Osteocyte (in vitro differentiated cells): ENCODE measurements at regions not wholly inside any gene's neighbourhood (a gene's known extent, or its start where the extent isn't known, plus 50 kb on each side); places are given as distances from the start of the nearest gene placed in this dataset.

Experiments
- DNase-seq: peaks from one replicate; pipeline ENCODE4 v3.0.0; 2021; ENCODE audit warnings: mixed read lengths; ENCODE audit not compliant: unreplicated experiment; ENCODE audit errors: extremely low spot score
- H3K27ac Mint-ChIP-seq: one replicate; pipeline ENCODE4 v1.8.0; 2021; ENCODE audit warnings: mild to moderate bottlenecking, mixed read lengths; ENCODE audit not compliant: unreplicated experiment
- H3K27me3 Mint-ChIP-seq: one replicate; pipeline ENCODE4 v1.8.0; 2021; ENCODE audit warnings: mixed read lengths; ENCODE audit not compliant: unreplicated experiment
- H3K36me3 Mint-ChIP-seq: one replicate; pipeline ENCODE4 v1.8.0; 2021; ENCODE audit warnings: mixed read lengths; ENCODE audit not compliant: unreplicated experiment
- H3K4me1 Mint-ChIP-seq: one replicate; pipeline ENCODE4 v1.8.0; 2021; ENCODE audit warnings: mixed read lengths; ENCODE audit not compliant: unreplicated experiment
- H3K4me3 Mint-ChIP-seq: one replicate; pipeline ENCODE4 v1.8.0; 2021; ENCODE audit warnings: mild to moderate bottlenecking, moderate library complexity, mixed read lengths; ENCODE audit not compliant: unreplicated experiment
- H3K9me3 Mint-ChIP-seq: one replicate; pipeline ENCODE4 v1.8.0; 2021; ENCODE audit warnings: mixed read lengths; ENCODE audit not compliant: unreplicated experiment
- CTCF ChIP-seq: fragments of 200-600 bp; sonication (generic); IDR thresholded peaks from 2 replicates; pipeline ENCODE4 v1.5.0; 2021; ENCODE audit warnings: antibody characterized with exemption, mild to moderate bottlenecking, moderate library complexity

- Mint-ChIP-seq H3K27me3 (peaks cover 4% of the 10 kb centered on the region), H3K4me3 (no peak overlapping the region), H3K27ac (no peak overlapping the region), H3K9me3 (peaks cover 5% of the 10 kb centered on the region), H3K4me1 (no peaks in the 10 kb centered on the region), H3K36me3 (no peaks in the 10 kb centered on the region)
- no peak for DNase-seq
- TF ChIP-seq CTCF: no peak
These were observed 799.7 kb downstream of the DACH1 start for GRCh38 chr13:71067165-71067815.

- DNase-seq: no peak
- H3K4me1 Mint-ChIP-seq: no peaks in the 10 kb centered on the region
- no peak overlapping the region for H3K4me3 Mint-ChIP-seq
- H3K9me3 Mint-ChIP-seq: peaks cover 16% of the 10 kb centered on the region
- H3K27me3 Mint-ChIP-seq: peaks cover 20% of the 10 kb centered on the region
- no peak for TF ChIP-seq CTCF
- H3K27ac Mint-ChIP-seq: no peak overlapping the region
- H3K36me3 Mint-ChIP-seq: no peaks in the 10 kb centered on the region
These were observed 810.4 kb downstream of the DACH1 start for GRCh38 chr13:71056581-71056980.

- peaks cover 15% of the 10 kb centered on the region for H3K9me3 Mint-ChIP-seq
These were observed 811.4 kb downstream of the DACH1 start for GRCh38 chr13:71055644-71056043.

GRCh38 chr13:71055047-71055446 lies 812.0 kb downstream of the DACH1 start:
- Mint-ChIP-seq H3K36me3 (no peaks in the 10 kb centered on the region), H3K27ac (no peak overlapping the region), H3K4me3 (no peak overlapping the region), H3K27me3 (peaks cover 21% of the 10 kb centered on the region), H3K9me3 (peaks cover 15% of the 10 kb centered on the region), H3K4me1 (no peaks in the 10 kb centered on the region)
- no peak for TF ChIP-seq CTCF
- DNase-seq: no peak

More at GRCh38 chr13:71055644-71056043, 811.4 kb downstream of the DACH1 start:
- DNase-seq: no peak
- Mint-ChIP-seq H3K4me3 (no peak overlapping the region), H3K27me3 (peaks cover 20% of the 10 kb centered on the region), H3K27ac (no peak overlapping the region), H3K4me1 (no peaks in the 10 kb centered on the region), H3K36me3 (no peaks in the 10 kb centered on the region)
- TF ChIP-seq CTCF: no peak

- H3K9me3 Mint-ChIP-seq: peaks cover 15% of the 10 kb centered on the region
- H3K27me3 Mint-ChIP-seq: peaks cover 26% of the 10 kb centered on the region
- no peak for TF ChIP-seq CTCF
These were observed 812.6 kb downstream of the DACH1 start for GRCh38 chr13:71054358-71054757.

More at GRCh38 chr13:71054358-71054757, 812.6 kb downstream of the DACH1 start:
- Mint-ChIP-seq H3K36me3 (no peaks in the 10 kb centered on the region), H3K4me3 (no peak overlapping the region), H3K27ac (no peak overlapping the region), H3K4me1 (no peaks in the 10 kb centered on the region)
- DNase-seq: no peak
